Caki2 (cell line): ENCODE measurements at regions not wholly inside any gene's neighbourhood (a gene's known extent, or its start where the extent isn't known, plus 50 kb on each side); places are given as distances from the start of the nearest gene placed in this dataset.
A peak's percentile ranks its signal among the peaks of the same experiment; 100 is the strongest.
"Not testable (repeated sequence)": the region's sequence is repeated elsewhere in the genome, so short reads cannot be mapped to it uniquely, and the experiment has no call there.

Experiments used
- DNase-seq: peaks from one replicate; pipeline ENCODE4 v3.0.0-alpha.2; 2015; ENCODE audit warnings: low read depth
- in situ Hi-C: cut with HindIII; loops from 2 replicates; pipeline ENCODE4 v1.10.0; 2016; ENCODE audit warnings: low sequenced_read_pairs, low pct_unique_long_range_greater_than_20kb, mixed read lengths

- in situ Hi-C loops = no loop called here
- DNase-seq = peak; percentile 34
Observed at GRCh38 chr14:22265319-22266141, 323.5 kb downstream of the DAD1 start.

DNA sequence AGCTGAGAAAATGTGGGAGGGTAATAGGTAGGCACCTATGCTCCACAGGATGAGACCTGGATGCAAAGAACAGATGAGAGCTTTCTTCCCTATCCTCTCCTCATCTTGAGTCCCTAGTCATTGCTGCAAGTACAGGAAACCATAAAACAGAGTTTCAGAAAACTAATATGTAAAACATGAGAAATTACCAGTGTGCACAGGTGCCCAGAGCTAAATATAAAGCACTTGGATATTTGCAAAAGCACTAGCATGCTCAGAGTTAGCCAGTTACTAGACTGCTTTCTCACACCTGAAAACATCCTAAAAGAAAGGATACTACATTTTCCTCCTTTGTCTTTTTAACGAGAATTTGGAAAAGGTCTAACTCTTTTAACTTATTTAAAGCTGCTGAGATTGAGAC lies 324.3 kb downstream of the DAD1 start:
- DNase-seq = no peak
- in situ Hi-C loops = no loop called here

DNA sequence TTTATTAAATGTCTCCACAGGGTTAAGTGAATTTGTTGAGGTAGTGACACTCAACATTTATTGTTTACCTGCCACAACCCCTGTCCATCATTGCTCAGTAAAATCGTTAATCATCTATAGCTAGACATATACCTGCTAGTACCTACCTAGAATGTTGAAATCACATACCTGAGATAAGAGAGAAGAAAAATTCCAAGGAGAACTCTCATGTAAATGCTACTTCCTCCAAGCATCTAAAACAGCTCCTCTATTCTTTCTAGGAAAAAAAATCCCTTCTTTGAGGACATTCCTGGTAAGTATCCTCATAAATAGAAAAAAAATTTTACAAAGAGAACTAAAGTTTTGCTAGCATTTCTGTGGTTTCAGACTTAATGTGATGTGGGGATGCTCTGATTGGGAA lies 325.1 kb downstream of the DAD1 start:
- in situ Hi-C loops = no loop called here
- DNase-seq = no peak

DNA sequence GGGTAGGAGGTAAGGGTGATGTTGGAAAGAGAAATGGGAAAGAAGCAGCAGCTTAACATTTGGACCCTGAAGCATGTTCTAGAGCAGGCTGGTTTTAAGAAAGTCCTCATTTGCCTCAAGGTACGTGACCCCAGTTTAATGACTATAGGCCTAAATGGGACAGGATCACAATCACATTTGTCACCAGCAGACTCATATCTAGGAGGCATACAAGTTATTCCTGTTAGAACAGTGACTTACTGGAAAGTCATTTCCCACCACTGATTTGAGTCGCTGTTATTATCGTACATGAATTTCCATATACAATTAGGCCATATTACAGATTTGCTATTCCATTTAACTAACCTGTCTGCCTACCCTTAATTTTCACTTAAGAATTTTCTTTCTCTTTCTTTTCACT lies 326.1 kb downstream of the DAD1 start:
- in situ Hi-C loops = no loop called here
- DNase-seq = no peak

DNA sequence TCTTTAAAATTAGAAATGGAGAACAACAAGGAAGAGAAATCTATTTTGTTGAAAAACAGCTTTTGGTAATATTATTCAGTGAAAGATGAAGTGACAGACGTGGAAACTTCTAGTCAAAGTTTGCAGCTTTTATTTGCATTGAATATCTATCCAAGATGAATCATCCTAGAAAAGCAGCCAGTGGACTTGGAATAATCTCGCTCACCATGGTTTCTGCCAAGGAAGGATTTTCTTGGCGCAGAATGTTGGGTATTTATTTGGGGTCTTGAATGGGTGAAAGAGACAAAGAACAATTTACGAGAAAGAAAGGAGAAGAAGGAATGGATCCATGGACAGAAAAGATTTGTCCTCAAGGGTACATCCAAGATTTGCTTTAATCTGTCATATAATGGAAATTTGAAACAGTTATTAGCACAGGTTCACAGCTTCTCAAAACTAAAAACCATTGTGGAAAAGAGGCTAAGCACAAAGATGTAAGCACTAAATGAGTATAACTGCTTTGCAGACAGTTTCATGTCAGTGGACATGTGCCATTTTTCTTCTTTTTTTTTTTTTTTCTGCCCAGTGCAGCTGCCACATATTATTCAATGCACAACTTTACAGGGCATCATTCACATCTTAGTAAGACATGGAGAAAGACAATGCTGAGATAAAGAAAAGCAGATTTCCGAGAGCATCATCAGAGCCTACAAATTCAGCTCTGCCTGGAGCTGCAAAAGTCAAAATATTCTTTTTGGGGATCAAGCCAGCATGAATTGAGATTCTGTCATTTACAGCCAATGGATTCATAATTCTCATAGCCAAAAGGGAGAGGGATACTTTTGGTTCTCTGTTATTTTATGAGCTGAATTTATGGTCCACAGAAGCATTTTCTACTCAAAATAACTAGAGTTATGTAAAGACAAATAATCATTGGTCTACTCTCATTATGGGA lies 333.7 kb downstream of the DAD1 start:
- no peak for DNase-seq
- in situ Hi-C loops = no loop called here

GRCh38 chr14:22252686-22253085 lies 336.3 kb downstream of the DAD1 start:
- in situ Hi-C loops = no loop called here
- DNase-seq = no peak

GRCh38 chr14:22251090-22251489 lies 337.9 kb downstream of the DAD1 start:
- DNase-seq = no peak
- in situ Hi-C loops = no loop called here

GRCh38 chr14:22249770-22250169 lies 339.3 kb downstream of the DAD1 start:
- DNase-seq = no peak
- in situ Hi-C loops = no loop called here

GRCh38 chr14:22243971-22244581 lies 344.9 kb downstream of the DAD1 start:
- DNase-seq = no peak
- in situ Hi-C loops = no loop called here

DNA sequence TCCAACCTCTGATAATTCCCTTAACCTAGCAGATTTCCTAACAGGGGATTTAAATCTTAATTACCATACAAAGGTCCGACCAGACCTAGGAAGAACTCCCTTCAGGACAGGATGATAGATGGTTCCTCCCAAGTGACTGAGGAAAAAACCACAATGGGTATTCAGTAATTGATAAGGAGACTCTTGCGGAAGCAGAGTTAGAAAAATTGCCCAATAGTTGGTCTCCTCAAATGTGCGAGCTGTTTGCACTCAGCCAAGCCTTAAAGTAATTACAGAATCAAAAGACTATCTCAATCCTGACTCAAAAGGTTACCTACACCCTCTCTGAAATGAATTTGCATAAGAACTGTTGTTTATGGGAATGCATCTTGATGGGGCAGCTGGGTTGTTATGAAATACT lies 350.7 kb downstream of the DAD1 start:
- in situ Hi-C loops, DNase-seq: not testable (repeated sequence)

GRCh38 chr14:22233377-22233776 lies 355.6 kb downstream of the DAD1 start:
- DNase-seq = no peak

DNA sequence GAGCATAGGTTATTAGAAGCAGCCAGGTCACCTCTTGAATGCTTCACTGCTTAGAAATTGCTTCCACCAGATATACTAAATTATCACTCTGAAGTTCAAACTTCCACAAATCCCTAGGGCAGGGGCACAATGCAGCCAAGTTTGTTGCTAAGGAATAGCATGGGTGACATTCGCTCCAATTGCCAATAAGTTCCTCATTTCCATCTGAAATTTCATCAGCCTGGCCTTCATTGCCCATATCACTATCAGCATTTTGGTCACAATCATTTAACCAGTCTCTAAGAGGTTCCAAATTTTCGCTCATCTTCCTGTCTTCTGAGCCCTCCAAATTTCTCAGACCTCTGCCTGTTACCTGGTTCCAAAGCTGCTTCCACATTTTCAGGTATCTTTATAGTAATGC lies 356.1 kb downstream of the DAD1 start:
- in situ Hi-C loops = no loop called here
- DNase-seq = no peak

More at GRCh38 chr14:22233377-22233776, 355.6 kb downstream of the DAD1 start:
- in situ Hi-C loops = no loop called here

- in situ Hi-C loops = no loop called here
- no peak for DNase-seq
Observed at GRCh38 chr14:22232486-22232885, 356.5 kb downstream of the DAD1 start.

DNA sequence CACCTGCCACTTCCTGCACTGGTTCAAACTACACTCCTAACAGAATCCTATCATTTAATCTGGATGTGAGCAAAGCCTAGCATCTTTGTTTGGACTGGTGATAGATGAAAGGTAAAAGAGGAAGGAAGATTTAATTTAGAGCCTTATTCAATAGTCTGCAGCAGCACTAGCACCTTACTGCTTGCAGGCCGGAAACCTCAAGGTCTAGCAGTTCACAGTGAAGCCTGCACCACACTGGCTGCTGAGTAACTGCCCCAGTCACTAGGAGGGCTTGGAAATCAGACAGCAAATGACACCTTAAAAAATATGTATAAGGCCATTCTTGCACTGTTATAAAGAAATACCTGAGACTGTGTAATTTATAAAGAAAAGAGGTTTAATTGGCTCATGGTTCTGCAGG lies 358.0 kb downstream of the DAD1 start:
- in situ Hi-C loops = no loop called here
- no peak for DNase-seq

- in situ Hi-C loops = no loop called here
Observed at GRCh38 chr14:22230517-22230916, 358.5 kb downstream of the DAD1 start.

GRCh38 chr14:22227084-22227483 lies 361.9 kb downstream of the DAD1 start:
- no peak for DNase-seq
- in situ Hi-C loops = no loop called here

More at GRCh38 chr14:22230517-22230916, 358.5 kb downstream of the DAD1 start:
- no peak for DNase-seq

DNA sequence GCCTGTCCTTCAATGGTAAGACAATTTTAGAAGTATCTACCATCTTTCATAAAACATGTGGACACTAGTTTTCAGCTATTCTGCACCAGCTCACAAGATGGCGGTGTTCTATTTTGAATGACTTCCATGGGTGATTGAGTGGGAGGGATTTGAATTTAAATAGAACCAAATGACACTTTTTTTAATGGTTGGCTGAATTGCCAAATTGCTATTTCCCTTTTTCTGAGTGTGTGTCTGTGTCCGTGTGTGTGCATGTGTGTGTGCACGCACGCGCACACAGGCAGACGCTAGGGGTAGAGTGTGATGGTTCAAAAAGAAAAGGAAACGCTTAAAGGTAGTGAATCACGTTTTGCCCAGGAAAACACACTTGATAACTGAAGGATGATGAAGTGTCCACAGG lies 362.6 kb downstream of the DAD1 start:
- in situ Hi-C loops = no loop called here
- no peak for DNase-seq

GRCh38 chr14:22225516-22226140 lies 363.4 kb downstream of the DAD1 start:
- DNase-seq = no peak
- in situ Hi-C loops = no loop called here
